Activated T-cell treated with anti-CD3 and anti-CD28 coated beads, Interleukin-2, amount 50 U/mL, for 24 hours (primary cell): ENCODE measurements at regions not wholly inside any gene's neighbourhood (a gene's known extent, or its start where the extent isn't known, plus 50 kb on each side); places are given as distances from the start of the nearest gene placed in this dataset.

ENCODE experiments used
- DNase-seq: peaks from one replicate; pipeline ENCODE4 v3.0.0-alpha.2; 2020
- H3K27ac Mint-ChIP-seq: 2 replicates; pipeline ENCODE4 v1.8.0; 2020; ENCODE audit warnings: mild to moderate bottlenecking, mixed read lengths
- H3K27me3 Mint-ChIP-seq: 2 replicates; pipeline ENCODE4 v1.8.0; 2020; ENCODE audit warnings: mixed read lengths
- H3K36me3 Mint-ChIP-seq: 2 replicates; pipeline ENCODE4 v1.8.0; 2020; ENCODE audit warnings: low read depth, mixed read lengths
- H3K4me1 Mint-ChIP-seq: 2 replicates; pipeline ENCODE4 v1.8.0; 2020; ENCODE audit warnings: low read depth, mixed read lengths
- H3K4me3 Mint-ChIP-seq: 2 replicates; pipeline ENCODE4 v1.8.0; 2020; ENCODE audit warnings: mild to moderate bottlenecking, moderate library complexity, mixed read lengths
- H3K9me3 Mint-ChIP-seq: 2 replicates; pipeline ENCODE4 v1.8.0; 2020; ENCODE audit warnings: mixed read lengths

GRCh38 chr4:117370944-117371668 lies 285.7 kb upstream of the TRAM1L1 start:
- Mint-ChIP-seq H3K27me3 (no peaks in the 10 kb centered on the region), H3K36me3 (no peaks in the 10 kb centered on the region), H3K9me3 (peaks cover 8% of the 10 kb centered on the region), H3K4me3 (no peak overlapping the region), H3K4me1 (no peaks in the 10 kb centered on the region), H3K27ac (no peak overlapping the region)
- no peak for DNase-seq

GRCh38 chr4:117375101-117375500 lies 289.7 kb upstream of the TRAM1L1 start:
- H3K4me1 Mint-ChIP-seq: no peaks in the 10 kb centered on the region
- H3K27ac Mint-ChIP-seq: no peak overlapping the region
- no peaks in the 10 kb centered on the region for H3K27me3 Mint-ChIP-seq
- peaks cover 3% of the 10 kb centered on the region for H3K9me3 Mint-ChIP-seq
- H3K4me3 Mint-ChIP-seq: no peak overlapping the region
- no peaks in the 10 kb centered on the region for H3K36me3 Mint-ChIP-seq
- DNase-seq: no peak

- Mint-ChIP-seq H3K4me3 (no peak overlapping the region), H3K36me3 (no peaks in the 10 kb centered on the region), H3K27ac (no peak overlapping the region), H3K9me3 (peaks cover 3% of the 10 kb centered on the region), H3K27me3 (no peaks in the 10 kb centered on the region), H3K4me1 (no peaks in the 10 kb centered on the region)
- DNase-seq: no peak
These were observed 291.3 kb upstream of the TRAM1L1 start for GRCh38 chr4:117376692-117377091.

DNA sequence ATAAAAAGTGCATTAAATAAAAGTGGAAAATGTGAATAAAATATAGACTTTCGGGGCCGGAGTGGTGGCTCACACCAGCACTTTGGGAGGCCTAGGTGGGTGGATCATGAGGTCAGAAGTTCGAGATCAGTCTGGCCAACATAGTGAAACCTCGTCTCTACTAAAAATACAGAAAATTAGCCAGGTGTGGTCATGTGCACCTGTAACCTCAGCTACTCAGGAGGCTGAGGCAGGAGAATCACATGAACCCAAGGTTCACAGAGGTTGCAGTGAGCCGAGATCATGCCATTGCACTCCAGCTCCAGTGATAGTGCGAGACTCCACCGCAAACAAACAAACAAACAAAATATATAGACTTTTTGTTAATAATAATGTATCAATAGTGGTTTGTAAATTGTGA lies 293.6 kb upstream of the TRAM1L1 start:
- no peak for DNase-seq
- Mint-ChIP-seq H3K27ac (no peak overlapping the region), H3K4me1 (no peaks in the 10 kb centered on the region), H3K9me3 (peaks cover 3% of the 10 kb centered on the region), H3K27me3 (no peaks in the 10 kb centered on the region), H3K4me3 (no peak overlapping the region), H3K36me3 (no peaks in the 10 kb centered on the region)

- Mint-ChIP-seq H3K9me3 (no peaks in the 10 kb centered on the region), H3K27ac (no peak overlapping the region), H3K27me3 (no peaks in the 10 kb centered on the region), H3K4me3 (no peak overlapping the region), H3K36me3 (no peaks in the 10 kb centered on the region), H3K4me1 (no peaks in the 10 kb centered on the region)
- no peak for DNase-seq
These were observed 298.1 kb upstream of the TRAM1L1 start for GRCh38 chr4:117383468-117383867.

DNA sequence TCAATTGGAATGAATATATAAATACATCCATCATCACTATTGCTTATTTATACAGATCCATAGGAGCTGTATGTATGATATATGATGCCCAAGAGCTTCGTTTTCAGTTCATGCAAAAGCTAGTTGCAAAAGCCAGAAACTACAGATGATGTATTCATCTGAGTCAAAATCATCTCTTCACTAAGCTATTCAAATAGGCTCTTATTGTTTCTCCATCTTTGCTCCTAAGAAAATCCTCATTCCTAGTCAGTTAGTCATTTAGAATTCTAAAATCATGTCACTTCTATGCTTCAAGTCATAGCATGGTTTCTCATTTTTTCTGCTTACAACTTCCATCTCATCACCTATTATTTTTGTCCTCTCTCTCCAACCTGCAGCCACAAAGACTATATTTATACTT lies 300.1 kb upstream of the TRAM1L1 start:
- Mint-ChIP-seq H3K4me1 (no peaks in the 10 kb centered on the region), H3K27ac (no peak overlapping the region), H3K36me3 (no peaks in the 10 kb centered on the region), H3K9me3 (no peaks in the 10 kb centered on the region), H3K27me3 (no peaks in the 10 kb centered on the region), H3K4me3 (no peak overlapping the region)
- no peak for DNase-seq

DNA sequence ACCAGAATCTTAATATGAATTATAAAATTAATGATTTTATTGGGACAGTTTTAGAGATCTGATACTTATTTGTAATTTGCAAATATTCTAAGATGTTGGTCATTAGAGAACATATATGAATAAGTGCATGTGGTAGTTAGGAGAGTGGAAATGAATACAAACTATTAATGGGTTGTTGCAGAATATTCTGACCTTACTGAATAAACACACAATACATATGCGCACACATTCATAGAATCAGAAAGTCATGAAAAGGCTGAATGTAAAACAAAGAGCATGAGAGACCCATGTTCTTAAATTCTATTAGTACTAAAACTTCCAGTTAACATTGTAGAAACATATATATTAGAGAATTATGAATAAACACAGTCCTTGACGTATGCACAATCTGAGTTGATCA lies 301.7 kb upstream of the TRAM1L1 start:
- H3K36me3 Mint-ChIP-seq: no peaks in the 10 kb centered on the region
- no peak overlapping the region for H3K4me3 Mint-ChIP-seq
- H3K27ac Mint-ChIP-seq: no peak overlapping the region
- no peaks in the 10 kb centered on the region for H3K27me3 Mint-ChIP-seq
- no peak for DNase-seq
- no peaks in the 10 kb centered on the region for H3K9me3 Mint-ChIP-seq
- no peaks in the 10 kb centered on the region for H3K4me1 Mint-ChIP-seq

- Mint-ChIP-seq H3K9me3 (peaks cover 4% of the 10 kb centered on the region), H3K27me3 (no peaks in the 10 kb centered on the region), H3K36me3 (no peaks in the 10 kb centered on the region), H3K4me1 (no peaks in the 10 kb centered on the region), H3K27ac (no peak overlapping the region), H3K4me3 (no peak overlapping the region)
- DNase-seq: no peak
These were observed 314.9 kb upstream of the TRAM1L1 start for GRCh38 chr4:117400039-117400835.

GRCh38 chr4:117412661-117413060 lies 327.3 kb upstream of the TRAM1L1 start:
- no peak for DNase-seq
- Mint-ChIP-seq H3K27me3 (peaks cover 2% of the 10 kb centered on the region), H3K4me3 (no peak overlapping the region), H3K27ac (no peak overlapping the region), H3K4me1 (no peaks in the 10 kb centered on the region), H3K36me3 (no peaks in the 10 kb centered on the region), H3K9me3 (peaks cover 3% of the 10 kb centered on the region)

GRCh38 chr4:117417856-117418255 lies 332.5 kb upstream of the TRAM1L1 start:
- Mint-ChIP-seq H3K4me1 (no peaks in the 10 kb centered on the region), H3K9me3 (no peaks in the 10 kb centered on the region), H3K27me3 (no peaks in the 10 kb centered on the region), H3K27ac (no peak overlapping the region), H3K4me3 (no peak overlapping the region), H3K36me3 (no peaks in the 10 kb centered on the region)
- no peak for DNase-seq

DNA sequence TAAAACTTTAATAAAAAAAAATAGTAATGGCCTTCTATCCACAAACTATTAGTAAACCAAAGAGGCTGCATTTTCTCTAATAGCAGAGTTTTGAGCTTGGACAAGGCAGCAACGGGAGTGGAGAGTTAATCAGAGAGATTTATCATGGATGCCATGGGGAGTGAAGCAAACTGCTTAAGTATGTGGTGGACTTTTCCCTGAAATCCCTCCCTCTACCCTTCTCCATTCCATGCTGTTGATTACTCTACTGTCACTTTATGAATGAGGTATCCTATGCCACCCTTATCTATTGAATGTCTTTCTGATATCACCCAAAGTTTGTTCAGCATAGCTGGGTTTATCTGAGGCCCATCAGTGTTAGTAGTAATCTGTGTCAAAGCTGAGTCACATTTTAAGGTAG lies 335.6 kb upstream of the TRAM1L1 start:
- Mint-ChIP-seq H3K4me1 (no peaks in the 10 kb centered on the region), H3K27ac (no peak overlapping the region), H3K36me3 (no peaks in the 10 kb centered on the region), H3K27me3 (no peaks in the 10 kb centered on the region), H3K9me3 (no peaks in the 10 kb centered on the region), H3K4me3 (no peak overlapping the region)
- DNase-seq: no peak

DNA sequence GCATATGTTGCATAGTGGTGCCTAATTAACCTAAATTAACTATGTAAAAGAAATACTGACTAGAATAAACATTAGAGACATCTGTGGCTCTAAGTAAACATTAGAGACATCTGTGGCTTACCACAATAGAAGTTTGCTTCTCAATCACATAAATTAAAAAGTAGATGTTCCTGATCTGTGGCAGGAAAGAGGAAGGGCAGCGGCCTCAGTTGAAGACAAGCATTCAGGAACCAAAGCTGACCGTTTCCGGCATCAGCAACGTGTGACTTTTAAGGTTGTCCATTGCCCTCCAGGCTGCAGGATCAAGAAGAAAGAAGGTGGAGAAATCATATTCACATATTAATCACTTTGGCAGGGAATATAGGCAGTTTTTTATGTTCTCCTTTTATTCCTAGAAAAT lies 336.3 kb upstream of the TRAM1L1 start:
- H3K4me1 Mint-ChIP-seq: no peaks in the 10 kb centered on the region
- H3K27ac Mint-ChIP-seq: no peak overlapping the region
- no peak for DNase-seq
- H3K9me3 Mint-ChIP-seq: peaks cover 2% of the 10 kb centered on the region
- no peak overlapping the region for H3K4me3 Mint-ChIP-seq
- no peaks in the 10 kb centered on the region for H3K27me3 Mint-ChIP-seq
- H3K36me3 Mint-ChIP-seq: no peaks in the 10 kb centered on the region

DNA sequence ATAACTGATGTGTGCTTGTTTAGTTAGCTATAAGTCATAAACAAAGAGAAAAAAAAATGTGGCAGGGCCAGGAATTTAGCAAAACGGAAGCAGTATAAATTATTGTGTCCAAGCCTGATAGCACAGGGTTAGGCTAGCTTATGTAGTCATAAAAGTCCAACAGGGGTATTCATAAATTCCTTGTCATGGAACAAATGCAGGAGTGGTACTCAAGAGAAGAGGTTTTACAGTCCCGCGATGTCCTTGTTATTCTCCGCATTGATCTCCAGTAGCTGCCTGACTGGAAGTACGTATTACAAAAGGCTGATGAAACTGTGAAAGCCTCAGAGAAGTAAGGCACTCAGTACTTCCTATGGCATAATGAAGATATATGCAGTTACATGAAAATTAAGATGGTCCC lies 336.9 kb upstream of the TRAM1L1 start:
- Mint-ChIP-seq H3K27me3 (no peaks in the 10 kb centered on the region), H3K4me3 (no peak overlapping the region), H3K36me3 (no peaks in the 10 kb centered on the region), H3K27ac (no peak overlapping the region), H3K4me1 (no peaks in the 10 kb centered on the region), H3K9me3 (peaks cover 2% of the 10 kb centered on the region)
- no peak for DNase-seq

- Mint-ChIP-seq H3K27ac (no peak overlapping the region), H3K36me3 (no peaks in the 10 kb centered on the region), H3K27me3 (no peaks in the 10 kb centered on the region), H3K9me3 (peaks cover 2% of the 10 kb centered on the region), H3K4me1 (no peaks in the 10 kb centered on the region), H3K4me3 (no peak overlapping the region)
- no peak for DNase-seq
These were observed 340.3 kb upstream of the TRAM1L1 start for GRCh38 chr4:117425636-117426035.

GRCh38 chr4:117428536-117428935 lies 343.2 kb upstream of the TRAM1L1 start:
- no peak for DNase-seq
- Mint-ChIP-seq H3K9me3 (peaks cover 2% of the 10 kb centered on the region), H3K4me3 (no peak overlapping the region), H3K36me3 (no peaks in the 10 kb centered on the region), H3K27ac (no peak overlapping the region), H3K4me1 (no peaks in the 10 kb centered on the region), H3K27me3 (no peaks in the 10 kb centered on the region)
